Parathyroid adenoma (tissue), 2 donors: ENCODE measurements at regions not wholly inside any gene's neighbourhood (a gene's known extent, or its start where the extent isn't known, plus 50 kb on each side); places are given as distances from the start of the nearest gene placed in this dataset.

Source experiments
- H2AFZ ChIP-seq: fragments of 300-600 bp; sonication (generic); one replicate; pipeline ENCODE4 v1.7.0; 2017; ENCODE audit warnings: antibody characterized with exemption, mild to moderate bottlenecking
- H3K27ac ChIP-seq: fragments of 300-600 bp; sonication (generic); one replicate; pipeline ENCODE4 v1.7.0; 2017
- H3K27me3 ChIP-seq: fragments of 300-600 bp; sonication (generic); one replicate; pipeline ENCODE4 v1.7.0; 2017; ENCODE audit warnings: low read length; ENCODE audit not compliant: control insufficient read depth, insufficient read depth
- H3K36me3 ChIP-seq: fragments of 300-600 bp; sonication (generic); one replicate; pipeline ENCODE4 v1.7.0; 2017; ENCODE audit warnings: low read length; ENCODE audit not compliant: control insufficient read depth, insufficient read depth
- H3K4me1 ChIP-seq: fragments of 300-600 bp; sonication (generic); one replicate; pipeline ENCODE4 v1.7.0; 2017; ENCODE audit warnings: control low read depth
- H3K4me2 ChIP-seq: fragments of 300-600 bp; sonication (generic); one replicate; pipeline ENCODE4 v1.7.0; 2017; ENCODE audit warnings: low read length
- H3K4me3 ChIP-seq: fragments of 300-600 bp; sonication (generic); one replicate; pipeline ENCODE4 v1.7.0; 2017; ENCODE audit warnings: low read depth, low read length
- H3K79me2 ChIP-seq: fragments of 300-600 bp; sonication (generic); one replicate; pipeline ENCODE4 v1.7.0; 2017; ENCODE audit warnings: control low read depth
- H3K9ac ChIP-seq: fragments of 300-600 bp; sonication (generic); one replicate; pipeline ENCODE4 v1.7.0; 2017; ENCODE audit warnings: mild to moderate bottlenecking
- H3K9me3 ChIP-seq: fragments of 300-600 bp; sonication (generic); one replicate; pipeline ENCODE4 v1.7.0; 2017; ENCODE audit warnings: low read length; ENCODE audit not compliant: control insufficient read depth
- CTCF ChIP-seq: fragments of 300-600 bp; sonication (generic); IDR thresholded peaks from one replicate; pipeline ENCODE4 v1.7.0; 2017; ENCODE audit warnings: antibody characterized with exemption, mild to moderate bottlenecking
- donor health status: primary hyperparathyroidism.

GRCh38 chr10:94276140-94276539, 86.6 kb downstream of the NOC3L start:
- Histone ChIP-seq H2AFZ (no peak overlapping the region), H3K4me2 (no peak overlapping the region), H3K9ac (no peak overlapping the region), H3K9me3 (no peaks in the 10 kb centered on the region), H3K79me2 (no peaks in the 10 kb centered on the region), H3K36me3 (no peaks in the 10 kb centered on the region), H3K27ac (no peak overlapping the region), H3K4me3 (no peak overlapping the region), H3K27me3 (no peaks in the 10 kb centered on the region), H3K4me1 (no peaks in the 10 kb centered on the region)
- TF ChIP-seq CTCF = no peak

GRCh38 chr10:94277450-94277849, 85.3 kb downstream of the NOC3L start:
- H3K27ac ChIP-seq = no peak overlapping the region
- no peak overlapping the region for H3K9ac ChIP-seq
- no peak overlapping the region for H3K4me2 ChIP-seq
- H3K4me3 ChIP-seq = no peak overlapping the region
- H3K9me3 ChIP-seq = no peaks in the 10 kb centered on the region
- H2AFZ ChIP-seq = no peak overlapping the region
- H3K4me1 ChIP-seq = no peaks in the 10 kb centered on the region
- no peaks in the 10 kb centered on the region for H3K27me3 ChIP-seq
- no peaks in the 10 kb centered on the region for H3K79me2 ChIP-seq
- no peak for TF ChIP-seq CTCF
- no peaks in the 10 kb centered on the region for H3K36me3 ChIP-seq

GRCh38 chr10:94279835-94280709, 82.7 kb downstream of the NOC3L start:
- H3K9me3 ChIP-seq = no peaks in the 10 kb centered on the region
- no peak overlapping the region for H3K27ac ChIP-seq
- peak overlapping the region; percentile 25 for H2AFZ ChIP-seq
- H3K79me2 ChIP-seq = no peaks in the 10 kb centered on the region
- H3K36me3 ChIP-seq = no peaks in the 10 kb centered on the region
- no peak overlapping the region for H3K4me3 ChIP-seq
- H3K4me2 ChIP-seq = peak overlapping the region; percentile 9
- no peaks in the 10 kb centered on the region for H3K27me3 ChIP-seq
- H3K4me1 ChIP-seq = no peaks in the 10 kb centered on the region
- peak; percentile 84 for TF ChIP-seq CTCF
- no peak overlapping the region for H3K9ac ChIP-seq

- Histone ChIP-seq H3K27me3 (no peaks in the 10 kb centered on the region), H3K27ac (no peak overlapping the region), H3K36me3 (no peaks in the 10 kb centered on the region), H3K79me2 (no peaks in the 10 kb centered on the region), H3K9me3 (no peaks in the 10 kb centered on the region), H3K4me2 (no peak overlapping the region), H3K4me1 (no peaks in the 10 kb centered on the region), H3K9ac (no peak overlapping the region), H3K4me3 (no peak overlapping the region), H2AFZ (no peak overlapping the region)
- TF ChIP-seq CTCF = no peak
Measured at GRCh38 chr10:94281654-94282053, 81.1 kb downstream of the NOC3L start.

GRCh38 chr10:94282369-94282768, 80.4 kb downstream of the NOC3L start:
- no peak for TF ChIP-seq CTCF
- H3K9ac ChIP-seq = no peak overlapping the region
- H3K27ac ChIP-seq = no peak overlapping the region
- no peaks in the 10 kb centered on the region for H3K4me1 ChIP-seq
- H2AFZ ChIP-seq = no peak overlapping the region
- no peaks in the 10 kb centered on the region for H3K9me3 ChIP-seq
- H3K4me3 ChIP-seq = no peak overlapping the region
- H3K79me2 ChIP-seq = no peaks in the 10 kb centered on the region
- no peaks in the 10 kb centered on the region for H3K36me3 ChIP-seq
- no peak overlapping the region for H3K4me2 ChIP-seq
- no peaks in the 10 kb centered on the region for H3K27me3 ChIP-seq
